GM23248 (cell line): ENCODE measurements at regions not wholly inside any gene's neighbourhood (a gene's known extent, or its start where the extent isn't known, plus 50 kb on each side); places are given as distances from the start of the nearest gene placed in this dataset.

Experiments
- EZH2 ChIP-seq: fragments of 200-600 bp; sonication (generic); IDR thresholded peaks from 2 replicates; pipeline ENCODE4 v1.6.1; 2018; ENCODE audit warnings: antibody characterized with exemption, mild to moderate bottlenecking; ENCODE audit not compliant: insufficient read depth, poor library complexity, severe bottlenecking
- EZH2phosphoT487 ChIP-seq: fragments of 200-600 bp; sonication (generic); IDR thresholded peaks from 2 replicates; pipeline ENCODE4 v1.6.1; 2018; ENCODE audit warnings: antibody characterized with exemption, moderate library complexity, mild to moderate bottlenecking, low read depth; ENCODE audit not compliant: insufficient read depth

DNA sequence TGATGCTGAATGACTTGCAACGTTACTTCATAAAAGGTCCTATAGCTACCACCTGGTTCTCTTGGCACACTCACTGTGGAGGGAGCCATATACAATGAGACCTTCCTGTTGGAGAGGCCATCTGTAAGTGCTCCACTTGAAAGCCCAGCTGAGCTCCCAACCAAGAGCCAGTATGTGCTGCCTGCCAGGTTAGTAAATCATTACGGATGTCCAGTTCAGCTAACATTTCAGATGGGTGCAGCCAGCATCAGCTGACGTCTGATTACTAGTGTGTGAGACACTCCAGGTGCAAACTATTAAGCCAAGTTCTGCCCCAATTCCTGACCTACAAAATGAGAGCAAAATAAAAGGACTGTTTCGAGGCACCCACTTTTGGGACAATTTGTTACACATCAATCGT lies 274.4 kb upstream of the ROBO2 start:
- no peak for TF ChIP-seq EZH2
- no peak for TF ChIP-seq EZH2phosphoT487
